HL-60 (cell line): ENCODE measurements at regions not wholly inside any gene's neighbourhood (a gene's known extent, or its start where the extent isn't known, plus 50 kb on each side); places are given as distances from the start of the nearest gene placed in this dataset.

Experiments
- CTCF ChIP-seq: IDR thresholded peaks from one replicate; pipeline ENCODE4 v1.5.1; 2011; ENCODE audit warnings: low read length, control low read depth, inconsistent platforms; ENCODE audit not compliant: insufficient read depth
- GABPA ChIP-seq: IDR thresholded peaks from 2 replicates; pipeline ENCODE4 v1.6.1; 2012; ENCODE audit warnings: low read depth
- POLR2AphosphoS5 ChIP-seq: IDR thresholded peaks from 2 replicates; pipeline ENCODE4 v1.6.1; 2012; ENCODE audit warnings: low read depth

- no peak for TF ChIP-seq CTCF
- TF ChIP-seq GABPA = no peak
- TF ChIP-seq POLR2AphosphoS5 = no peak
Observed at GRCh38 chr10:21167288-21168010, 270.3 kb upstream of the NEBL start.
